ENCODE measurements at regions not wholly inside any gene's neighbourhood (a gene's known extent, or its start where the extent isn't known, plus 50 kb on each side); places are given as distances from the start of the nearest gene placed in this dataset.

DNA sequence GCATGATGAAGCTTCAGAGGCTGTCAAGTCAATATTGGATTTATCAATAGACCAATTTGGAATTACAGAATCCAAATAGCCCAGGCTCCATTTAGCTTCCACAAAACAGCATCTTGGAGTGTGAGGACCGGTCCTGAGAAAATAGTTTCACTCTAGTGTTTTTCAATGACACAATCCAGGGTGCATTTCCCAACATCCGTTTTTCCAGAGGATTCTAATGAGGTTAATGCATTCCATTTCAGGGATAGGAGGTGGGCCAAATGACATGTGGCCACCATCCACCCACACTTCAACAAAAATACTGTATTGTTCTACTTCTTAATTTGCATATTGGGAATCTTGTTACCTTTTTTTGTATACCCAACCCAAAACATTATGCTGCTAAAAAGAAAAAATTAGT is 229.8 kb upstream of the LDB2 start:
- Histone ChIP-seq H3K79me2 (ENCODE audit: control insufficient read depth, insufficient read depth, low read length) (no peaks in the 10 kb centered on the region), H3K27me3 (replicated peaks in 1 of 2; ENCODE audit: control insufficient read depth in 2 of 2, insufficient read depth in 2 of 2, low read length in 1 of 2) (no peaks in the 10 kb centered on the region), H3K36me3 (ENCODE audit: control insufficient read depth in 2 of 2, insufficient read depth in 2 of 2, low read length in 1 of 2) (no peaks in the 10 kb centered on the region), H2AFZ (ENCODE audit: control insufficient read depth, low read depth, low read length) (no peak overlapping the region), H3K4me1 (ENCODE audit: control insufficient read depth, insufficient read depth, low read length) (no peaks in the 10 kb centered on the region), H3K4me2 (ENCODE audit: control insufficient read depth, insufficient read depth) (no peak overlapping the region), H3K4me3 (no peak overlapping the region), H3K27ac (ENCODE audit: control insufficient read depth, insufficient read depth) (no peak overlapping the region), H3K9me3 (replicated peaks; ENCODE audit: control insufficient read depth, insufficient read depth, low read length) (no peaks in the 10 kb centered on the region), H4K20me1 (ENCODE audit: control insufficient read depth, insufficient read depth) (no peaks in the 10 kb centered on the region), H3K9ac (ENCODE audit: control insufficient read depth, insufficient read depth, low read length) (no peak overlapping the region)
- no peak for DNase-seq (ENCODE audit: low read depth, low spot score)
- no peak for ATAC-seq
- ChIA-PET POLR2A (no interaction called here), RAD21 (ENCODE audit: unreplicated experiment) (no interaction called here), SMC1A (ENCODE audit: uncharacterized antibody, unreplicated experiment) (no interaction called here), CTCF (interaction anchor here (0.9 kb wide), 1 partner anchor 196 kb away, joined by 4 read pairs; no protein-coding TSS in a partner anchor)
- FAIRE-seq, result no peak
- WGBS (ENCODE audit: insufficient coverage, insufficient replicate concordance, low lambda C conversion rate, missing lambda C conversion rate), result 8% methylated on average over 2 of the region's 2 CpGs
- no peak for TF ChIP-seq BHLHE40 (IDR thresholded peaks at IDR 0.05; ENCODE audit: borderline replicate concordance in 1 of 2, low read depth in 2 of 2, low read length in 1 of 2)
- no peak for TF ChIP-seq MYC (IDR thresholded peaks at IDR 0.05; ENCODE audit: insufficient read depth, insufficient read length, insufficient replicate concordance, low read length, severe bottlenecking)
- TF ChIP-seq ZSCAN29 (IDR thresholded peaks at IDR 0.05), result no peak
- no peak for TF ChIP-seq SUPT20H (IDR thresholded peaks at IDR 0.05; ENCODE audit: borderline replicate concordance, control insufficient read depth, low read depth, low read length)
- no peak for TF ChIP-seq POLR2AphosphoS5 (IDR thresholded peaks at IDR 0.05; ENCODE audit: low read length)
- TF ChIP-seq RELB (IDR thresholded peaks at IDR 0.05; ENCODE audit: low read depth), result no peak
- TF ChIP-seq, protein P1, sequence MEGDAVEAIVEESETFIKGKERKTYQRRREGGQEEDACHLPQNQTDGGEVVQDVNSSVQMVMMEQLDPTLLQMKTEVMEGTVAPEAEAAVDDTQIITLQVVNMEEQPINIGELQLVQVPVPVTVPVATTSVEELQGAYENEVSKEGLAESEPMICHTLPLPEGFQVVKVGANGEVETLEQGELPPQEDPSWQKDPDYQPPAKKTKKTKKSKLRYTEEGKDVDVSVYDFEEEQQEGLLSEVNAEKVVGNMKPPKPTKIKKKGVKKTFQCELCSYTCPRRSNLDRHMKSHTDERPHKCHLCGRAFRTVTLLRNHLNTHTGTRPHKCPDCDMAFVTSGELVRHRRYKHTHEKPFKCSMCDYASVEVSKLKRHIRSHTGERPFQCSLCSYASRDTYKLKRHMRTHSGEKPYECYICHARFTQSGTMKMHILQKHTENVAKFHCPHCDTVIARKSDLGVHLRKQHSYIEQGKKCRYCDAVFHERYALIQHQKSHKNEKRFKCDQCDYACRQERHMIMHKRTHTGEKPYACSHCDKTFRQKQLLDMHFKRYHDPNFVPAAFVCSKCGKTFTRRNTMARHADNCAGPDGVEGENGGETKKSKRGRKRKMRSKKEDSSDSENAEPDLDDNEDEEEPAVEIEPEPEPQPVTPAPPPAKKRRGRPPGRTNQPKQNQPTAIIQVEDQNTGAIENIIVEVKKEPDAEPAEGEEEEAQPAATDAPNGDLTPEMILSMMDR (IDR thresholded peaks at IDR 0.05 in 2 of 3, conservative IDR thresholded peaks at IDR 0.05 in 1 of 3; ENCODE audit: control insufficient read depth in 2 of 3, extremely low read depth in 1 of 3, insufficient read depth in 1 of 3, low read depth in 3 of 3, low read length in 3 of 3), result no peak
- no peak for TF ChIP-seq ASH2L (IDR thresholded peaks at IDR 0.05; ENCODE audit: borderline replicate concordance, low read depth)
- no peak for TF ChIP-seq HCFC1 (IDR thresholded peaks at IDR 0.05; ENCODE audit: low read length)
- no peak for TF ChIP-seq LARP7 (IDR thresholded peaks at IDR 0.05)
- TF ChIP-seq NBN (IDR thresholded peaks at IDR 0.05), result no peak
- TF ChIP-seq, protein P2, sequence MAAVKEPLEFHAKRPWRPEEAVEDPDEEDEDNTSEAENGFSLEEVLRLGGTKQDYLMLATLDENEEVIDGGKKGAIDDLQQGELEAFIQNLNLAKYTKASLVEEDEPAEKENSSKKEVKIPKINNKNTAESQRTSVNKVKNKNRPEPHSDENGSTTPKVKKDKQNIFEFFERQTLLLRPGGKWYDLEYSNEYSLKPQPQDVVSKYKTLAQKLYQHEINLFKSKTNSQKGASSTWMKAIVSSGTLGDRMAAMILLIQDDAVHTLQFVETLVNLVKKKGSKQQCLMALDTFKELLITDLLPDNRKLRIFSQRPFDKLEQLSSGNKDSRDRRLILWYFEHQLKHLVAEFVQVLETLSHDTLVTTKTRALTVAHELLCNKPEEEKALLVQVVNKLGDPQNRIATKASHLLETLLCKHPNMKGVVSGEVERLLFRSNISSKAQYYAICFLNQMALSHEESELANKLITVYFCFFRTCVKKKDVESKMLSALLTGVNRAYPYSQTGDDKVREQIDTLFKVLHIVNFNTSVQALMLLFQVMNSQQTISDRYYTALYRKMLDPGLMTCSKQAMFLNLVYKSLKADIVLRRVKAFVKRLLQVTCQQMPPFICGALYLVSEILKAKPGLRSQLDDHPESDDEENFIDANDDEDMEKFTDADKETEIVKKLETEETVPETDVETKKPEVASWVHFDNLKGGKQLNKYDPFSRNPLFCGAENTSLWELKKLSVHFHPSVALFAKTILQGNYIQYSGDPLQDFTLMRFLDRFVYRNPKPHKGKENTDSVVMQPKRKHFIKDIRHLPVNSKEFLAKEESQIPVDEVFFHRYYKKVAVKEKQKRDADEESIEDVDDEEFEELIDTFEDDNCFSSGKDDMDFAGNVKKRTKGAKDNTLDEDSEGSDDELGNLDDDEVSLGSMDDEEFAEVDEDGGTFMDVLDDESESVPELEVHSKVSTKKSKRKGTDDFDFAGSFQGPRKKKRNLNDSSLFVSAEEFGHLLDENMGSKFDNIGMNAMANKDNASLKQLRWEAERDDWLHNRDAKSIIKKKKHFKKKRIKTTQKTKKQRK (IDR thresholded peaks at IDR 0.05; ENCODE audit: low read depth, low read length), result no peak
- no peak for TF ChIP-seq GABPA (IDR thresholded peaks at IDR 0.05; ENCODE audit: low read depth)
- no peak for TF ChIP-seq PAX5 (IDR thresholded peaks at IDR 0.05; ENCODE audit: borderline replicate concordance, low read depth, low read length)
- intact Hi-C loops (cut with micrococcal nuclease; ENCODE audit: unreplicated experiment), result loop anchor here (10.0 kb wide), 1 partner anchor 213 kb away; no protein-coding TSS in a partner anchor
- no TSS peak for BruUV-seq (replicated peaks)
- in situ Hi-C loops (cut with MboI), result no loop called here
